ENCODE measurements at regions not wholly inside any gene's neighbourhood (a gene's known extent, or its start where the extent isn't known, plus 50 kb on each side); places are given as distances from the start of the nearest gene placed in this dataset.

DNA sequence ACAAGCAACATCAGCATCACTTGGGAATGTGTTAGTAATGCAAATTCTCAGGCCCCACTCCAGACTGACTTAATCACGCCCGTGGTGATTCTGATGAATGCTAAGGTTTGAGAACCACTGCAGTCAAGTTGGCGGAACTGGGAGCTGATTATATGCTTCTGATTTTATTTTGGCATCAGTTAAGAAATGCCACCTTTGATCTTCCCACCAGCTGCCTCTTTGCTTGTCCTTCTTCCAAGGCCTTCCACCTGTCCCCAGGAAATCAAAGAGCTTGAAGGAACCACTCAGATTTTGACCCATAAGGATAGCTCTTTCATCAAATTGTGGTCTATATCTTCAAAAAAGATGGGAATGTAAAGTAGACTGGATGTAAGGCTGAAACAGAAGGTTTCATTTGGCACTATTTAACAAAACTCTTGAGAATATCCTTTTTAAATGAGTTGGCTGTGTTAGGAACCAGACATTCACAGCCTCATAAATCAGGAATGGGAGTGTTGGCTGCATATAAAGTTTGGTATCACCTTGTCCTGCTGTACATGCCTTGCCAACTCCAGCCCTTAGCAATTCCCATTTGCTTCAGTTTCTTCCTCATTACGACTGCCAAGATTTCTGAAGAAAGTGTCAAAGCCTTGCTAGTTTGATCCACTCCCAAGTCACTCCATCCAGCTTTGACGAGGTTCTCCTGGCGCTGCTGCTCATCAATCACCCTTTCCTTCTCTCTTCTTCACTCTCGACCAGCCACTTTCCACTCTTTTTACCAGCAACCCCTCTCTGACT is 125.8 kb upstream of the NPHP3 start:
- no peaks in the 10 kb centered on the region for H3K36me3 ChIP-seq (ENCODE audit: insufficient read depth, low read depth, low read length)
- no peak overlapping the region for H3K27ac ChIP-seq (ENCODE audit: low read length)
- peaks cover 15% of the 10 kb centered on the region for H3K4me1 ChIP-seq (ENCODE audit: insufficient read depth, low read length)

DNA sequence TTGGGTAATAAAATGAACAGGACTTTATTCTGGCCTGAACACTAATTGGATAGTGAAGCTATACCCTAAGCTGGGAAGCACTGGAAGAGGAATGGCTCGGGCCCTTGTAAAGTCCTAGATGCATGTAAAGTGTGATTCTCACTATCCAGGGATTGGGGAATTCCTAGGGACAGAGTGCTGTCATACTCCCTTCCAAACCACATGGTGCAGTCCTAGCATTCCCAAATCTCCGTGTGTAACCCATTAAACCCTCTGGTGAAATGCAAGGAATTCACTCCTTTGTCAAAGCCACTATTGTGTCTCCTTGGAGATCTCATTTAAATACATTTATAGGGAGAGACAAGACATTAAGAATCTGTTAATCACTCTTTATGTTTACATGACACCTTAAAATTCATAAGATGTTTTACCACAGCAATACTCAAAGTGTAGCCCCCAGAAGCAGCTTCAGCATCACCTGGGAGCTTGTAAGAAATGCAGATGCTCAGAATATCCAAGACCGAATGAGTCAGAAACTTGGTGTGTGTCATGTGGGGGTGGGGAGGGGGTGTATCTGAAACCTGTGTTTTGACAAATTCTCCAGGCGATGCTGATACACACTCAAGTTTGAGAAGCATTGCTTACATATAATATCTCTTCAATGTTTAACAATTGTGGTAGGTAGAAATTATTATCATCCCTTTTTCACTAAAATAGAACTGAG is 121.8 kb upstream of the NPHP3 start:
- Histone ChIP-seq H3K4me1 (ENCODE audit: insufficient read depth, low read length) (peaks cover 15% of the 10 kb centered on the region), H3K36me3 (ENCODE audit: insufficient read depth, low read depth, low read length) (no peaks in the 10 kb centered on the region), H3K9me3 (ENCODE audit: insufficient read depth, low read depth, low read length) (no peaks in the 10 kb centered on the region), H3K9ac (ENCODE audit: low read depth, low read length) (no peak overlapping the region), H3K27me3 (ENCODE audit: insufficient read depth, low read length) (no peaks in the 10 kb centered on the region), H3K4me3 (ENCODE audit: low read length) (no peak overlapping the region), H3K27ac (ENCODE audit: low read length) (no peak overlapping the region)

More for the DNA sequence above, 125.8 kb upstream of the NPHP3 start:
- H3K9me3 ChIP-seq (ENCODE audit: insufficient read depth, low read depth, low read length), result no peaks in the 10 kb centered on the region; the same call in 1 of the 2 replicates
- no peak overlapping the region for H3K9ac ChIP-seq (ENCODE audit: low read depth, low read length)
- H3K4me3 ChIP-seq (ENCODE audit: low read length), result no peak overlapping the region
- H3K27me3 ChIP-seq (ENCODE audit: insufficient read depth, low read length), result no peaks in the 10 kb centered on the region

DNA sequence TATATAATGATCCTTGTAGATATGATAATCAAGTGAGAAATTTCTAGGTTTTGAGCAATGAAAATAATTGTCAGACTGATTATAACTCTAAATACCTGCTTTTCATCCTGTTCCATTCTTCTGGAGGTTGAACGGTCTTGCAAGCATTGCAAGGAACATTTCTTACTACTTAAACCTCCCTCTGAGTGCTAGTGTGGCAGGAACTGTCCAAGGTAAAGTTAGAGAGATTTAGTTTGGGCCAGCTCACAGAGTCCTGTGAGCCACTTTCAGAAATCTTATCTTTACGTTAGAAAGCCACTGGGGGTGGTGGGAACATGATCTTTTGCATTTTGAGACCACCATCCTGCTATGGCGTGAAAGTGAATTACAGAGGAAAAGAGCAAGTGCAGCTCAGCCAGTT is 121.1 kb upstream of the NPHP3 start:
- Histone ChIP-seq H3K4me3 (ENCODE audit: low read length) (no peak overlapping the region), H3K9me3 (ENCODE audit: insufficient read depth, low read depth, low read length) (no peaks in the 10 kb centered on the region), H3K4me1 (ENCODE audit: insufficient read depth, low read length) (peaks cover 15% of the 10 kb centered on the region), H3K9ac (ENCODE audit: low read depth, low read length) (no peak overlapping the region), H3K27ac (ENCODE audit: low read length) (no peak overlapping the region), H3K36me3 (ENCODE audit: insufficient read depth, low read depth, low read length) (no peaks in the 10 kb centered on the region), H3K27me3 (ENCODE audit: insufficient read depth, low read length) (no peaks in the 10 kb centered on the region)

DNA sequence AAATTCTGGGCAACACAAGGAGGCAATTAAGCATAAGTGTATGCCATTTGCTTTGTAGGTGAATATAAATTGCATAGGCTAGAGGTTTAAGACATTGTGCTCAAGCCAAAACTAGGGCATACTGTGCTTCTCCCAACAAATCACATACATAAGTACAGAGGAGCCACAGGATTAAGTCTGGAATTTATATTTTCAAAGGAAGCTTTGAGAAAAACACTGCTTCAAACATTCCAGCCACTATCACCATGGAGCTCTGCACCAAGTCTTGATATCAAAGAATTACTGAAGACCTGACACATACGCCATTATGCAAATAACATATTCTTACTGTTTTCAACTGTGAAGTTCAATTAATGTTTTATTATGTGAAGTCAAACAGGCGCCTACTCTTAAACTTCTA is 119.4 kb upstream of the NPHP3 start:
- H3K9ac ChIP-seq (ENCODE audit: low read depth, low read length), result no peak overlapping the region
- no peaks in the 10 kb centered on the region for H3K36me3 ChIP-seq (ENCODE audit: insufficient read depth, low read depth, low read length)
- H3K9me3 ChIP-seq (ENCODE audit: insufficient read depth, low read depth, low read length), result no peaks in the 10 kb centered on the region
- no peak overlapping the region for H3K4me3 ChIP-seq (ENCODE audit: low read length)
- H3K4me1 ChIP-seq (ENCODE audit: insufficient read depth, low read length), result peaks cover 15% of the 10 kb centered on the region
- H3K27me3 ChIP-seq (ENCODE audit: insufficient read depth, low read length), result no peaks in the 10 kb centered on the region
- no peak overlapping the region for H3K27ac ChIP-seq (ENCODE audit: low read length)

DNA sequence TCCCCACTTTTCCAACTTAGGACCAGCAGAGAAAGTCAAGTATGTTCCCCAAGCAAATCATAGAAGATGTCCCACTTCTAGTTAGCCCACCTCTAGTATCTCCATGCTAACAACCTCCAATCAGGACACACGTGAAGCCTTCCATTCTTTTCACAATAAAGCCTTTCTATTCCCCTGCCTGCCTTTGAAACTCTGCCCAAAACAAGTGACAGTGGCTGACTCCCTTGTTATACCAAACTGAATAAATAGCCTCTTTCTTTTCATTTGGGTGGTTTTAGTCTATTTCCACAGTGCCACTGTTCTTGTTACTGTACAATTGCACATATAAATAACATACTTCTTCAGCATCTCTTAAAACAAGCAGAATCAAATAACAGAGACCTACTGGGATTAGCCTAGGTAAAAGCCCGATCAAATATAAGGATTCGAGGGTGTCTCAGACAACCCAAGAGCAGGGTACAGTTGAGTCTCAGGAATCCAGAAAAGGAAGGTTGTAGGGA is 118.0 kb upstream of the NPHP3 start:
- Histone ChIP-seq H3K27ac (ENCODE audit: low read length) (no peak overlapping the region), H3K4me1 (ENCODE audit: insufficient read depth, low read length) (peaks cover 15% of the 10 kb centered on the region), H3K9me3 (ENCODE audit: insufficient read depth, low read depth, low read length) (no peaks in the 10 kb centered on the region), H3K9ac (ENCODE audit: low read depth, low read length) (no peak overlapping the region), H3K36me3 (ENCODE audit: insufficient read depth, low read depth, low read length) (no peaks in the 10 kb centered on the region), H3K27me3 (ENCODE audit: insufficient read depth, low read length) (no peaks in the 10 kb centered on the region), H3K4me3 (ENCODE audit: low read length) (no peak overlapping the region)

DNA sequence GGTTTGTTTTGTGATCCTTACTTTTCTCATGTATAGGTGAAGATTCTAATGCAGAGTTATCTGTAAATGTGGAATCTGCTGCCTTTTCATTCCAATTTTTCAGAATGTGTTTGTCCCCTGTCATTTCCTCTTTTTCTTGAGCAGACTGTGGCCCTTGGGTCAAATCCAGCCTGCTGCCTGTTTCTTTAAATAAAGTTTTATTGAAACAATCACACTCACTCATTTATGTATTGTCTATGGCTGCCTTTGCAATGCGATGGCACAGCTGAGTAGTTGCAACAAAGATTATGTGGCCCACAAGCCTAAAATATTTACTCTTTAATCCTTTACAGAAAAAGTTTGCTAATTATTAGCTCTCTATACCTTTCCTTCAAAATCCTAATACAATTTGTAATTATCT is 116.3 kb upstream of the NPHP3 start:
- Histone ChIP-seq H3K4me3 (ENCODE audit: low read length) (no peak overlapping the region), H3K9me3 (ENCODE audit: insufficient read depth, low read depth, low read length) (no peaks in the 10 kb centered on the region), H3K36me3 (ENCODE audit: insufficient read depth, low read depth, low read length) (no peaks in the 10 kb centered on the region), H3K27me3 (ENCODE audit: insufficient read depth, low read length) (no peaks in the 10 kb centered on the region), H3K27ac (ENCODE audit: low read length) (no peak overlapping the region), H3K4me1 (ENCODE audit: insufficient read depth, low read length) (peaks cover 6% of the 10 kb centered on the region), H3K9ac (ENCODE audit: low read depth, low read length) (no peak overlapping the region)

DNA sequence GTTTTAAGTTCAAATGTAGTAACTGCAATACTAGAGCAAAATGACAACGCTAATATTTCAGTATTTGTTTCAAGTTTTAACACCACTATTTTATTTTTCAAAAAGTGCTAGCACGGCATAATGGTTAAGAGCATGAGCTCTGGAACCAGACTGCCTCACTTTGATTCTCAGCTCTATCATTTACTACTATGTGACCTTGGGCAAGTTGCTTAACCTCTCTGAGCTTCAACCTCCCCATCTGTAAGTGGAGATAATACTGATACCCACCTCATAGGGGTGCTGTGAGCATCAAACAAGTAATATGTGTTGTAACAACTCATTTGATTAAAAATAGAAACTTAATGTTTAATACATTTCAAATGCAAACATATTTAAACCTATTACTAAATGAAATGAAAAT is 115.4 kb upstream of the NPHP3 start:
- no peaks in the 10 kb centered on the region for H3K9me3 ChIP-seq (ENCODE audit: insufficient read depth, low read depth, low read length)
- 0 out of 2 replicates have a peak, but pooled peaks cover 4% of the 10 kb centered on the region for H3K4me1 ChIP-seq (ENCODE audit: insufficient read depth, low read length)
- no peaks in the 10 kb centered on the region for H3K27me3 ChIP-seq (ENCODE audit: insufficient read depth, low read length)
- no peak overlapping the region for H3K27ac ChIP-seq (ENCODE audit: low read length)
- no peak overlapping the region for H3K9ac ChIP-seq (ENCODE audit: low read depth, low read length)
- no peak overlapping the region for H3K4me3 ChIP-seq (ENCODE audit: low read length)
- no peaks in the 10 kb centered on the region for H3K36me3 ChIP-seq (ENCODE audit: insufficient read depth, low read depth, low read length)

DNA sequence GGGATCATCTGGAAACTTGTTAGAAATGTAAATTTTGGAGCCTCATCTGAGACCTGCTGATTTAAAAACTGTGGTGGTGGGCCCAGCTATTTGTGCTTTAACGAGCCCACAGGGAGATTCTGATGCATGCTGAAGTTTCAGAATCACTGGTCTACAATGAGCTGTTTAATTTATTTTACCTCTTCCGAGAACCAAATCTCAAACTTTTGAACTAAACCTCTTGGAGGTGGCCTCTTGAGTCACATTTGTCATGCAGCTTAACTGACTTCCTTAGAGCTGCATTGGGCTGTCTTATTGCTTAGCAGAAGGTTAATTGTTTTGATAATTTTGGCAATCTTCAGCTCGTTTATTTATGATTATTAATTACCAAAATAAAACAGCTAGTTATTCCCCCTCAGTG is 112.1 kb upstream of the NPHP3 start:
- Histone ChIP-seq H3K4me3 (ENCODE audit: low read length) (no peak overlapping the region), H3K27me3 (ENCODE audit: insufficient read depth, low read length) (no peaks in the 10 kb centered on the region), H3K27ac (ENCODE audit: low read length) (no peak overlapping the region), H3K36me3 (ENCODE audit: insufficient read depth, low read depth, low read length) (no peaks in the 10 kb centered on the region), H3K4me1 (ENCODE audit: insufficient read depth, low read length) (0 out of 2 replicates have a peak, but pooled peaks cover 4% of the 10 kb centered on the region), H3K9ac (ENCODE audit: low read depth, low read length) (no peak overlapping the region), H3K9me3 (ENCODE audit: insufficient read depth, low read depth, low read length) (no peaks in the 10 kb centered on the region)

DNA sequence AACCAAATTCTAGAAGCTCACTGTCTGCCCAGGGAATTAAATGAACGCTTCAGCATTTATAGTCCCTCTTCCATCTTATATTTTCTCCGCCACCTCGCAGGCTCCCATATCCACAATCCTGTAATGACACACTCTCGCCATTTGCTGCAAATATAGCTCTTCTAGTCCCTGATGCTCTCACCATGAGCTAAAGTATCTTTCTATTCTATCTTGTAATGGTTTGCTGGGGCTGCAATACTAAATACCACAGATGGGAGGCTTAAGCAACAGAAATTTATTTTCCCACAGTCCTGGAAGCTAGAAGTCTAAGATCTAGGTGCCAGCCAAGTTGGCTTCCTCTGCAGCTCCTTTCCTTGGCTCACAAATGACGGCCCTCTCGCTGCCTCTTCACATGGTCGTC is 106.9 kb upstream of the NPHP3 start:
- H3K27me3 ChIP-seq (ENCODE audit: insufficient read depth, low read length), result no peaks in the 10 kb centered on the region
- H3K36me3 ChIP-seq (ENCODE audit: insufficient read depth, low read depth, low read length), result no peaks in the 10 kb centered on the region
- no peak overlapping the region for H3K9ac ChIP-seq (ENCODE audit: low read depth, low read length)
- H3K4me3 ChIP-seq (ENCODE audit: low read length), result no peak overlapping the region
- H3K9me3 ChIP-seq (ENCODE audit: insufficient read depth, low read depth, low read length), result no peaks in the 10 kb centered on the region
- no peaks in the 10 kb centered on the region for H3K4me1 ChIP-seq (ENCODE audit: insufficient read depth, low read length)
- H3K27ac ChIP-seq (ENCODE audit: low read length), result no peak overlapping the region

DNA sequence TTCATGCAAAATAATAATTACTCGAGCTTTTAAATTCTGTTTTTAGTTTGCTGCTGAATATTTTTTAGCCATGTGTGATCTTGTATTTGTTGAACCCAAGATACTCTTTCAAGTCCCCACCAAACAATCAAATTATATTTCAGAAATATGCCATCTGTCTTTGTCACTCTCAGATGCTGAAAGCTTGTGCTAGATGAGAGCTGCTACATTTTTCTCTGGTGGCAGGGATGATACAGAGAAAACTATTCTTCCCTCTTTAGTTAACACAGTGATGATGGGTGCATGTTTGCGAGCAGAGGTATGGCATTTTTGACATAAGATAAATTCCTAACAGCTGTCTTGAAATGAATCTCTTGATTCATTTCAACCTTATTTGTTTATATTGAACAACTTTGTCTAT is 100.6 kb upstream of the NPHP3 start:
- no peaks in the 10 kb centered on the region for H3K4me1 ChIP-seq (ENCODE audit: insufficient read depth, low read length)
- H3K27me3 ChIP-seq (ENCODE audit: insufficient read depth, low read length), result no peaks in the 10 kb centered on the region
- no peaks in the 10 kb centered on the region for H3K36me3 ChIP-seq (ENCODE audit: insufficient read depth, low read depth, low read length)
- H3K4me3 ChIP-seq (ENCODE audit: low read length), result no peak overlapping the region
- H3K27ac ChIP-seq (ENCODE audit: low read length), result no peak overlapping the region
- no peaks in the 10 kb centered on the region for H3K9me3 ChIP-seq (ENCODE audit: insufficient read depth, low read depth, low read length)
- no peak overlapping the region for H3K9ac ChIP-seq (ENCODE audit: low read depth, low read length)

DNA sequence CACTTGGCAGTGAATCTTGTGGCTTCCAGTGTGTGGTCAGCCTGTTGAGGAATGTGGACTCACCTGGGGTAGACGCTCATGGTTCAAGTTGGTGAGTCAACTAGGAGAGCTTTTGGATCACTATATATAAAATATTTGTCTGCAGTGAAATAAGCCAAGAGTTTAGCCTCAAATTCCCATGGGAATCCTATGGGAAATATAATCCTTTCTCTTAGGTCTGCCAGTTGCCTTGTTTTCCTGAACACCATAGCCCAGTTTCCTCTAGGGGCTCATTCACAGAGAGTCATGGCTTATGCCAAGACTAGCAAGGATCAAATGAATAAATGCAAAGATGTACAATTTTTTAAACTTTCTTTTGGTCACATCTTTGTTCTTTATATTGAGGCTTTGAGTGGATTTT is 100.1 kb upstream of the NPHP3 start:
- Histone ChIP-seq H3K27ac (ENCODE audit: low read length) (no peak overlapping the region), H3K27me3 (ENCODE audit: insufficient read depth, low read length) (no peaks in the 10 kb centered on the region), H3K9me3 (ENCODE audit: insufficient read depth, low read depth, low read length) (no peaks in the 10 kb centered on the region), H3K4me3 (ENCODE audit: low read length) (no peak overlapping the region), H3K36me3 (ENCODE audit: insufficient read depth, low read depth, low read length) (no peaks in the 10 kb centered on the region), H3K4me1 (ENCODE audit: insufficient read depth, low read length) (no peaks in the 10 kb centered on the region), H3K9ac (ENCODE audit: low read depth, low read length) (no peak overlapping the region)

DNA sequence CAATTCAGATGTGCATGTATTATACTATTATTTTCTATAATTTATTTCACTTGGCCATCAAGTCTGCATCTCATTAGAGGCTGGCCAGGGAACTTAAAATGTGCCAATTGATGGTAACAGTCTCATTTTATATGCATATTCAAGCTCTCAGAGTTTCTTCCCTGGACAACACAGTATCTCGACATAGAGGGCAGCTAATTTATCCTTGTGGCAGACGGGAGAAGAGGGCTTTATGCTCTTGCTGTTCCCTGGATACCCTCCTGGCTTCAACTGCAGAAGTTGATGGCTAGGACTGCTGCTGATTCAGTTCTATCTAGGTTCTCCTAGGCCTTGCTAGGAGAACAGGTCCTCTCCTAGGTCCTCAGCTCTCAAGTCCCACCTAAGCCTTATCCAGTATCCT is 99.1 kb upstream of the NPHP3 start:
- no peaks in the 10 kb centered on the region for H3K9me3 ChIP-seq (ENCODE audit: insufficient read depth, low read depth, low read length)
- H3K27ac ChIP-seq (ENCODE audit: low read length), result no peak overlapping the region
- H3K9ac ChIP-seq (ENCODE audit: low read depth, low read length), result no peak overlapping the region
- no peak overlapping the region for H3K4me3 ChIP-seq (ENCODE audit: low read length)
- no peaks in the 10 kb centered on the region for H3K4me1 ChIP-seq (ENCODE audit: insufficient read depth, low read length)
- no peaks in the 10 kb centered on the region for H3K36me3 ChIP-seq (ENCODE audit: insufficient read depth, low read depth, low read length)
- no peaks in the 10 kb centered on the region for H3K27me3 ChIP-seq (ENCODE audit: insufficient read depth, low read length)
